ENCODE measurements at regions not wholly inside any gene's neighbourhood (a gene's known extent, or its start where the extent isn't known, plus 50 kb on each side); places are given as distances from the start of the nearest gene placed in this dataset.

GRCh38 chrX:69303231-69303630, 138.0 kb upstream of the PJA1 start:
- no peak for DNase-seq

GRCh38 chrX:69299951-69300714, 134.9 kb upstream of the PJA1 start:
- DNase-seq, result no peak

- no peak for DNase-seq
These were observed 134.0 kb upstream of the PJA1 start for GRCh38 chrX:69299285-69299684.

GRCh38 chrX:69298466-69299140, 133.3 kb upstream of the PJA1 start:
- no peak for DNase-seq

GRCh38 chrX:69297506-69297905, 132.3 kb upstream of the PJA1 start:
- no peak for DNase-seq

- DNase-seq, result no peak
These were observed 128.7 kb upstream of the PJA1 start for GRCh38 chrX:69293776-69294601.

GRCh38 chrX:69291116-69291515, 125.9 kb upstream of the PJA1 start:
- no peak for DNase-seq

- DNase-seq, result no peak
These were observed 125.0 kb upstream of the PJA1 start for GRCh38 chrX:69290292-69290691.

- DNase-seq, result no peak
These were observed 124.5 kb upstream of the PJA1 start for GRCh38 chrX:69289793-69290123.

- no peak for DNase-seq
These were observed 124.0 kb upstream of the PJA1 start for GRCh38 chrX:69289046-69289792.

GRCh38 chrX:69287095-69287494, 121.8 kb upstream of the PJA1 start:
- DNase-seq, result no peak

- no peak for DNase-seq
These were observed 121.3 kb upstream of the PJA1 start for GRCh38 chrX:69286565-69286906.

- DNase-seq, result peak; percentile 80
These were observed 120.8 kb upstream of the PJA1 start for GRCh38 chrX:69285881-69286564.

- no peak for DNase-seq
These were observed 120.2 kb upstream of the PJA1 start for GRCh38 chrX:69285401-69285877.

- DNase-seq, result no peak
These were observed 119.2 kb upstream of the PJA1 start for GRCh38 chrX:69284491-69284890.

GRCh38 chrX:69282893-69283690, 117.8 kb upstream of the PJA1 start:
- DNase-seq, result no peak

- DNase-seq, result no peak
These were observed 115.7 kb upstream of the PJA1 start for GRCh38 chrX:69280933-69281332.

GRCh38 chrX:69279234-69279633, 114.0 kb upstream of the PJA1 start:
- no peak for DNase-seq

GRCh38 chrX:69278031-69278687, 112.9 kb upstream of the PJA1 start:
- DNase-seq, result no peak

- no peak for DNase-seq
These were observed 112.2 kb upstream of the PJA1 start for GRCh38 chrX:69277369-69277990.

- DNase-seq, result no peak
These were observed 103.4 kb upstream of the PJA1 start for GRCh38 chrX:69268611-69269010.

Data from activated CD8-positive, alpha-beta memory T cell treated with anti-CD3 and anti-CD28 coated beads, Interleukin-2, amount 50 U/mL, for 48 hours (primary cell).